H4 (cell line): ENCODE measurements at regions not wholly inside any gene's neighbourhood (a gene's known extent, or its start where the extent isn't known, plus 50 kb on each side); places are given as distances from the start of the nearest gene placed in this dataset.
"Not testable (repeated sequence)": the region's sequence is repeated elsewhere in the genome, so short reads cannot be mapped to it uniquely, and the experiment has no call there.

Experiments
- DNase-seq: peaks from one replicate; pipeline ENCODE4 v3.0.0-alpha.2; 2015; ENCODE audit warnings: low spot score

- peak; percentile 7 for DNase-seq
Measured at GRCh38 chr2:183998797-183999190, 599.5 kb upstream of the ZNF804A start.

- DNase-seq = no peak
Measured at GRCh38 chr2:184004289-184004947, 593.9 kb upstream of the ZNF804A start.

- DNase-seq = no peak
Measured at GRCh38 chr2:184004948-184005672, 593.2 kb upstream of the ZNF804A start.

- DNase-seq = no peak
Measured at GRCh38 chr2:184006998-184007397, 591.3 kb upstream of the ZNF804A start.

- DNase-seq = no peak
Measured at GRCh38 chr2:184026961-184027360, 571.4 kb upstream of the ZNF804A start.

GRCh38 chr2:184030245-184030644 is 568.1 kb upstream of the ZNF804A start:
- no peak for DNase-seq

GRCh38 chr2:184030989-184031388 is 567.3 kb upstream of the ZNF804A start:
- DNase-seq = no peak

- DNase-seq = no peak
Measured at GRCh38 chr2:184031402-184032147, 566.8 kb upstream of the ZNF804A start.

GRCh38 chr2:184032983-184033382 is 565.3 kb upstream of the ZNF804A start:
- no peak for DNase-seq

- DNase-seq = no peak
Measured at GRCh38 chr2:184037273-184037672, 561.1 kb upstream of the ZNF804A start.

- no peak for DNase-seq
Measured at GRCh38 chr2:184039493-184039892, 558.8 kb upstream of the ZNF804A start.

GRCh38 chr2:184040230-184040629 is 558.1 kb upstream of the ZNF804A start:
- no peak for DNase-seq

GRCh38 chr2:184041077-184041476 is 557.3 kb upstream of the ZNF804A start:
- no peak for DNase-seq

GRCh38 chr2:184041777-184042176 is 556.6 kb upstream of the ZNF804A start:
- DNase-seq = no peak

- peak; percentile 9 for DNase-seq
Measured at GRCh38 chr2:184047536-184047935, 550.8 kb upstream of the ZNF804A start.

- DNase-seq = no peak
Measured at GRCh38 chr2:184049566-184049965, 548.8 kb upstream of the ZNF804A start.

GRCh38 chr2:184053326-184053725 is 545.0 kb upstream of the ZNF804A start:
- DNase-seq = peak; percentile 15

GRCh38 chr2:184054419-184054818 is 543.9 kb upstream of the ZNF804A start:
- not testable (repeated sequence) for DNase-seq

- DNase-seq = no peak
Measured at GRCh38 chr2:184057910-184058309, 540.4 kb upstream of the ZNF804A start.

GRCh38 chr2:184060268-184060667 is 538.1 kb upstream of the ZNF804A start:
- DNase-seq = not testable (repeated sequence)

GRCh38 chr2:184067502-184067901 is 530.8 kb upstream of the ZNF804A start:
- DNase-seq = no peak

GRCh38 chr2:184072470-184072869 is 525.9 kb upstream of the ZNF804A start:
- no peak for DNase-seq

GRCh38 chr2:184078496-184078895 is 519.8 kb upstream of the ZNF804A start:
- no peak for DNase-seq
